ENCODE measurements at regions not wholly inside any gene's neighbourhood (a gene's known extent, or its start where the extent isn't known, plus 50 kb on each side); places are given as distances from the start of the nearest gene placed in this dataset.

GRCh38 chr18:24930478-24930877 lies 421.5 kb downstream of the ZNF521 start:
- TF ChIP-seq CTCF (IDR thresholded peaks at IDR 0.05), result no peak
- TF ChIP-seq EZH2 (IDR thresholded peaks at IDR 0.05; ENCODE audit: borderline replicate concordance, insufficient read depth, low read depth, low read length, poor library complexity, severe bottlenecking), result no peak

Data from B cell (primary cell).